ENCODE measurements at regions not wholly inside any gene's neighbourhood (a gene's known extent, or its start where the extent isn't known, plus 50 kb on each side); places are given as distances from the start of the nearest gene placed in this dataset.
"Not testable (repeated sequence)": the region's sequence is repeated elsewhere in the genome, so short reads cannot be mapped to it uniquely, and the experiment has no call there.

DNA sequence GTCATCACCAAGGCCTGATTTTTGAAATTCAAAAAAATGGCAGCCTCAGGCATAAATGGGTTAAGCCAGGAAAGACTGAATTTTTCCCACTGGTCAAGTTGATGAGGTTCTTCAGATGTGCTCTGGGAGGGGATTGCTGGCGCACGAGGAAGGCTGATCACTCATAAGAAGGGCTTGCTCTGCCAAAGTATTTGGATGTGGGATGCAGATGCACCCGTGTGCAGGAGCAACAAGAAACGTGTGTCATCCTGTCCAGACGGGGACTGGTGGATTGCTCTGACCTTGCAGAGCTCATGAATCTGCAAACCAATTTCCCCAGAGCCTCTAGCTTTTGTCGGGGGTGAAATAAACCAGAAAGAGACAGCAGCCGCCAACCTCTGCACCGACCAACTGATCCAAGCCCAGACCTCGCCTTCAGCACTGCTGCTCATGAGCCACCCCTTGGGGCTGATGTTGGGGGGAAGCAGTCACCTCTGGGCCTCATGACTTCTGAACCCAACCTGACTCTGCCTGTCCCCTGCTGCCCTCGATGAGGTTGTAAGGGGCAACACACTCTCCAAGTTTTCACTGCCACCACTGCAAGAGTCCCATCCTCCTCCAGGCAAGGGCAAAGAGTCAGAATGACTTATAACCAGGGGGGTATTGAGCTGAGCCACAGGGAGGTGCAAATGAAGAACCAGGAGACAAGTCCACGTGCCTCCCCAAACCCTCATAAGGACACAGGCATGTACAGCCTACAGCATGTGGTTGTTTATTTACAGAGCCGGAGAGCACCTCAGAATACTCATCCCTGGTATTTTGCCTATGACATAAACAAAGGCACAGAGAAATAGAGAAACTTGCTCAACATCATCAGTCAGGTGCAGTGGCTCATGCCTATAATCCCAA is 452.0 kb downstream of the SOX9 start:
- TF ChIP-seq CTCF (IDR thresholded peaks at IDR 0.05; ENCODE audit: control extremely low read depth, extremely low read depth), result no peak

DNA sequence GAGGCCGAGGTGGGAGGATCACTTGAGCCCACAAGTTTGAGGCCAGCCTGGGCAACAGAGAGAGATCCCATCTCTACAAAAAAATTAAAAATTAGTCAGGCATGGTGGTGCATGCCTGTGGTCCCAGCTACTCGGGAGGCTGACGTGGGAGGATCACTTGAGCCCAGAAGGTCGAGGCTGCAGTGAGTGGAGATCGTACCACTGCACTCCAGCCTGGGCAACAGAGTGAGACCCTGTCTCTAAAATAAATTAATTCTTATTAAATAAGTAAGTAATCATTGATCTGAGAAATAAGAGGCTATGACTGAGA is 452.6 kb downstream of the SOX9 start:
- 94 to 99% methylated on average over 5 of the region's 5 CpGs for WGBS, 2 donors
- not testable (repeated sequence) for ATAC-seq (ENCODE audit: insufficient read depth, low FRiP score)

More for the DNA sequence above, 452.0 kb downstream of the SOX9 start:
- no peak overlapping the region for H3K27ac ChIP-seq (ENCODE audit: low read depth in 1 of 2, low read length in 1 of 2)
- DNase-seq, result no peak
- no peak for ATAC-seq (ENCODE audit: insufficient read depth, low FRiP score)
- no peak overlapping the region for H3K9ac ChIP-seq (ENCODE audit: insufficient read depth in 1 of 2, low read length in 2 of 2)
- no peaks in the 10 kb centered on the region for H3K36me3 ChIP-seq (ENCODE audit: control insufficient read depth in 4 of 4, insufficient read depth in 4 of 4, low read length in 4 of 4)
- WGBS, 2 donors, result 68 to 78% methylated on average over 12 of the region's 12 CpGs
- no peak overlapping the region for H3K4me3 ChIP-seq
- H3K27me3 ChIP-seq (ENCODE audit: control insufficient read depth in 3 of 3, insufficient read depth in 3 of 3, low read length in 2 of 3), result no peaks in the 10 kb centered on the region
- H3K9me3 ChIP-seq (ENCODE audit: control insufficient read depth in 4 of 4, insufficient read depth in 3 of 4, low read length in 3 of 4), result no peaks in the 10 kb centered on the region
- H3K4me1 ChIP-seq (ENCODE audit: control insufficient read depth in 5 of 5, insufficient read depth in 5 of 5, low read length in 5 of 5), result peaks cover 0 to 23% (median 4%) of the 10 kb centered on the region in 5 donors

DNA sequence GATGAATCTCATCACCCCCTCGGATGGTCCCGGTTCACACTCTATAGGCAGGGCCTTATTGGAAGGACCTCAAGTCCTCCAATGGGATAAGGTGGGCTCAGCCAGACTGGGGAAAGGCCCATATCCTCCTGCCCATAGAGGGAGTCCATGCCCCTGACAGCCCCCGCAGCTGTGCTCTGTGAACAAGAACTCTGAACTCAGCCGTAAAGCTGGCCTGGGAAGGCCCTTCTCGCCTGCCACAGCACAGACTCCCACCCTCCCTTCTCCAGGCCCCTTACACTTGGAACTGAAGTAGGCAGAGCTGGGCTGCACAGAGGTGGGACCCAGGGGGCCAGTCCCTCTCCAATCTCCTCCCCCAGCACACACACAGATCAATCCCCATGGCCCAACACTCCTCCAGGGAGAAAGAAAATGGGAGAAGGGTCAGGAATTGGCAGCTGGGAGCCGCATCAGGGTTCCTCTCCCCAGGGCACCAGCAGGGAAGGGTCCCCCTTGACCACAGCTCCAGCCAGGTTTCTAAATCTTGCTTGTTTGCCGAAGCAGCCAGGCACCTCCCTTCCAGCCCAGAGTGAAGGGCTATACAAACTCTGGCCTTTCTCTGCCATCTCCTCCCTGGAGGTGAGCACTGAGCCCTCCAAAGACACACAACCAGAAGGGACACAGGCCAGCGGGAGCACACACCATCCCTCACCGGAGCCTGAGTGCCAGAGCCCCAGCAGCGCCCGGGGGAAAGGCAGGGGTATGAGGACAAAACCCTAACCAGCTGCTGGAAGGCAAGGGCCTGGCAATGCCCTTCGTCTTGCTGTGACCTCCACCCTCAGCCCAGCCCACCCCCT is 454.1 kb downstream of the SOX9 start:
- Histone ChIP-seq H3K27ac (ENCODE audit: low read depth in 1 of 2, low read length in 1 of 2) (no peak overlapping the region), H3K9me3 (ENCODE audit: control insufficient read depth in 4 of 4, insufficient read depth in 3 of 4, low read length in 3 of 4) (no peaks in the 10 kb centered on the region), H3K27me3 (ENCODE audit: control insufficient read depth in 3 of 3, insufficient read depth in 3 of 3, low read length in 2 of 3) (no peaks in the 10 kb centered on the region), H3K4me3 (no peak overlapping the region), H3K9ac (ENCODE audit: insufficient read depth in 1 of 2, low read length in 2 of 2) (no peak overlapping the region), H3K36me3 (ENCODE audit: control insufficient read depth in 4 of 4, insufficient read depth in 4 of 4, low read length in 4 of 4) (no peaks in the 10 kb centered on the region), H3K4me1 (ENCODE audit: control insufficient read depth in 5 of 5, insufficient read depth in 5 of 5, low read length in 5 of 5) (peaks cover 0 to 17% (median 2%) of the 10 kb centered on the region in 5 donors)
- TF ChIP-seq CTCF (IDR thresholded peaks at IDR 0.05; ENCODE audit: control extremely low read depth, extremely low read depth), result no peak
- DNase-seq, result no peak
- no peak for ATAC-seq (ENCODE audit: insufficient read depth, low FRiP score)
- 85 to 91% methylated on average over 12 of the region's 12 CpGs for WGBS, 2 donors

More for the DNA sequence above, 452.6 kb downstream of the SOX9 start:
- H3K36me3 ChIP-seq (ENCODE audit: control insufficient read depth in 4 of 4, insufficient read depth in 4 of 4, low read length in 4 of 4); H3K27ac ChIP-seq (ENCODE audit: low read depth in 1 of 2, low read length in 1 of 2); H3K9me3 ChIP-seq (ENCODE audit: control insufficient read depth in 4 of 4, insufficient read depth in 3 of 4, low read length in 3 of 4); H3K9ac ChIP-seq (ENCODE audit: insufficient read depth in 1 of 2, low read length in 2 of 2); H3K4me3 ChIP-seq; DNase-seq; H3K27me3 ChIP-seq (ENCODE audit: control insufficient read depth in 3 of 3, insufficient read depth in 3 of 3, low read length in 2 of 3): not testable (repeated sequence)
- peaks cover 0 to 23% (median 2%) of the 10 kb centered on the region in 5 donors for H3K4me1 ChIP-seq (ENCODE audit: control insufficient read depth in 5 of 5, insufficient read depth in 5 of 5, low read length in 5 of 5)
